Fibroblast of the aortic adventitia (primary cell): ENCODE measurements at regions not wholly inside any gene's neighbourhood (a gene's known extent, or its start where the extent isn't known, plus 50 kb on each side); places are given as distances from the start of the nearest gene placed in this dataset.

Source experiments
- DNase-seq: peaks from one replicate; pipeline ENCODE4 v3.0.0-alpha.2; 2010; ENCODE audit warnings: low read depth
- H3K4me3 ChIP-seq: 2 replicates; pipeline ENCODE4 v1.5.1; 2011; ENCODE audit warnings: low read depth, mild to moderate bottlenecking, control low read depth, low read length, moderate library complexity
- CTCF ChIP-seq: IDR thresholded peaks from 2 replicates; pipeline ENCODE4 v1.5.1; 2011; ENCODE audit warnings: mild to moderate bottlenecking, low read length, control low read depth, inconsistent platforms; ENCODE audit not compliant: insufficient read depth

GRCh38 chr2:238506371-238507068, 79.8 kb downstream of the ASB1 start:
- H3K4me3 ChIP-seq: no peak overlapping the region
- no peak for DNase-seq
- TF ChIP-seq CTCF: no peak

GRCh38 chr2:238507836-238508235, 81.1 kb downstream of the ASB1 start:
- TF ChIP-seq CTCF: no peak
- DNase-seq: no peak
- H3K4me3 ChIP-seq: no peak overlapping the region

- peak; percentile 75 for DNase-seq
- H3K4me3 ChIP-seq: no peak overlapping the region
- no peak for TF ChIP-seq CTCF
Measured at GRCh38 chr2:238509151-238509835, 82.6 kb downstream of the ASB1 start.

GRCh38 chr2:238509903-238510302, 83.2 kb downstream of the ASB1 start:
- H3K4me3 ChIP-seq: no peak overlapping the region
- no peak for DNase-seq
- no peak for TF ChIP-seq CTCF

- no peak for TF ChIP-seq CTCF
- no peak overlapping the region for H3K4me3 ChIP-seq
- no peak for DNase-seq
Measured at GRCh38 chr2:238510911-238511613, 84.3 kb downstream of the ASB1 start.

GRCh38 chr2:238511614-238511950, 84.9 kb downstream of the ASB1 start:
- no peak overlapping the region for H3K4me3 ChIP-seq
- no peak for TF ChIP-seq CTCF
- no peak for DNase-seq
